Stimulated activated naive CD8-positive, alpha-beta T cell treated with anti-CD3 and anti-CD28 coated beads, Interleukin-15, Interleukin-2, amounts not matched to agents 100 U/mL and 50 U/mL, for 24 hours (primary cell): ENCODE measurements at regions not wholly inside any gene's neighbourhood (a gene's known extent, or its start where the extent isn't known, plus 50 kb on each side); places are given as distances from the start of the nearest gene placed in this dataset.
"Not testable (repeated sequence)": the region's sequence is repeated elsewhere in the genome, so short reads cannot be mapped to it uniquely, and the experiment has no call there.

Experiments
- ATAC-seq: fragments of 150-1000 bp; cut with Tn5 transposase; one replicate; pipeline ENCODE4 v1.10.0; 2021
- DNase-seq: peaks from one replicate; pipeline ENCODE4 v3.0.0; 2021

DNA sequence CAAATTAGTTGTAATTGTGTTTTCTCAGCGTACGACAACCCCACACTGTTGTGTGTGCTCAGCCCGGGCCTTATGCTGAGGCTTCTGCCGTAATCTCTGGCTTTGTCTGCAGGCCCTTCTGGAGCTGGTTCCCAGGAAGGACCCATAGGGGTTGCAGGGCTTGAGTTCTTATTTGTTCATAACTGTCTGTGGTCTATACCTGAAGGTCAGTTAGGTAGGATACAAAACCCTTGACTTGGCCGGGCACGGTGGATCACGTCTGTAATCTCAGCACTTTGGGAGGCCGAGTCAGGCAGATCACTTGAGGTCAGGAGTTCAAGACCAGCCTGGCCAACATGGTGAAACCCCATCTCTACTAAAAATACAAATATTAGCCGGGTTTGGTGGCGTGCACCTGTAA is 1010.2 kb downstream of the BRD1 start:
- DNase-seq, ATAC-seq: not testable (repeated sequence)

DNA sequence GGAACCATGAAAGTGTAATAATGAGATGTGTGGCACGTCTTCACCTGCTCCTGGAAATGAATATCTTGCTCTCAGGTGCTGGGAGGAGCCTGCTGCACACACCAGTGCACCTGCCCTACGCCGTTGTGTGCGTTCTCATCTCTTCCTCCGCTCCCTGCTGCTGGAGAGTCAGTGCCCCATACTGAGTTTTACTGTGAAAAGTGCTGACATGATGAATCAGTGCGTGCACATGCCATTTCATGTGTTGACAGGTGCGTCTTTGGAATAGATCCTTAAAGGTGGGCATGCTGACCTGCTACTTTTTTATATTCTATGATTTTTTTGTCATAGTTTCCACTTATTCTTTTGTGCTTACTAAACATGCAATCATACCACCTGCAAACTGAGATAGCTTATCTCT is 1015.8 kb downstream of the BRD1 start:
- ATAC-seq (no peak), DNase-seq (no peak)

DNA sequence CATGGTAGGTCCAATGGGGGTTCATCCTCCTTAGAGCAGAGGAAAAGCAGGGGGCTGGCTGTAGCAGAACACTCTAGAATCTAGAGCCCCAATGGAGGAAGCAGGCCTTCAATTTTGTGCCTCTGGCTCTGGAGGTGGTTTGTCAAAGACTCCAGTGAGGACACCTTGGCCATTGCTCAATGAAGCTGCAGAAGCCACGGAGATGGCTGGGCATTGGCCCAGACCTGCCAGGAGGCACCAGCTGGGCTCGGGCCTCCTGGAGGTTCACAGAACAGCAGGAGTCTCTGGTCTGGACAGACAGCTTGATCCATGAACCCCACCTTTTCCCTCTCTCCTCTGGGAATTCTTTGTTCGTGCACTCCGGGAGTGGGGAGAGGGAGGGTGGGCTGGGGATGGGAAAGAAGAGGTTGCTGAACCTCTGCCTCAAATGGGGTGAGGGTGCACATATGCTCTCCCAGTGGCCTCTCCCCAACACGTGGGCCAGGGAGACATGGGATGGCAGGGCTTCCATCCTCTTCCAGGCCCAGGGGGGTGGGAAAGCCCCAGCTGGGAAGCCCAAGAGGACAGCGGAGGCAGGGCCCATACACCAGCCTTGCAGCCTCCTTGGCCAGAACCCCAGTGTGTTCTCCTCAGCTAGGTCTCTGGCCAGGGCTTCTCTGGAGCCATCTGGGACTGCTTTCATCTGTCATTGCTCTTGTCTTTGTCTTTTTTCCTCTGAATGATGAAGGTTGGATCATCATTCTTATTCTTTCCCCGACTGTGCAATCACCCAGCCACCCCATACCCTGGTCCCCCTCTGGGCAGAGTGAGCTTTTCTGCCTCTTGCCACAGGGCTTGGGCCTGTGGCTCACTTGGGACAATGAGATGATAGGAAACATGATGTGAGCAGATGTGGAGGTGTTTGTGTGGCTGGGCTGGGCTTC is 1019.4 kb downstream of the BRD1 start:
- DNase-seq (no peak), ATAC-seq (no peak)

- DNase-seq (no peak), ATAC-seq (no peak)
Observed at GRCh38 chr22:48807155-48807554, 1020.5 kb downstream of the BRD1 start.

GRCh38 chr22:48806227-48806781 is 1021.4 kb downstream of the BRD1 start:
- ATAC-seq (no peak), DNase-seq (no peak)

- DNase-seq (no peak), ATAC-seq (no peak)
Observed at GRCh38 chr22:48805516-48805915, 1022.2 kb downstream of the BRD1 start.

DNA sequence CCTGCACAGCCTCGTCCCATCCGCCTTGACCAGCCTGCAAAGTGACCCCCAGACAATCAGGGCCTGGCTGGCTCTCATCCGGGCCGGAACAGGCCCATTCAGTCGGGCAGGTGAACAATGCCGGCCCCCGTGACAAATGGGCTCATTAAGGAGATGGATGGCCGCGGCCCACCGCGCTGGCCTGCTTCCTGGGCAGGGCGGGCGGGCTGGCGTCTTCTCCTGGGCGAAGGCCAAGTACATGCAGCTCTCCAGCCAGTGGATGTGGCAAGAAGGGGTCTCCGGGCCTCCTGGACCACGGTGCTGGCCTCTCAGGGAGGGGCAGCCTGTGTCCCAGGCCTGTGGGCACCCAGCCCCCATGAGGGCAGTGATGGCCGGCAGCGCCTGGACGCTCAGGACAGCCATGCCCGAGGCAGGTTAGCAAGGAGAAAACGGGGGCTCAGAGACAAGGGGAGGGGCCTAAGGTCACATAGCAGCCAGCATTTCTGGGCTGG is 1022.8 kb downstream of the BRD1 start:
- ATAC-seq = no peak
- DNase-seq = no peak

- no peak for ATAC-seq
Observed at GRCh38 chr22:48803948-48804810, 1023.5 kb downstream of the BRD1 start.

GRCh38 chr22:48803171-48803947 is 1024.3 kb downstream of the BRD1 start:
- ATAC-seq (no peak), DNase-seq (no peak)

More at GRCh38 chr22:48803948-48804810, 1023.5 kb downstream of the BRD1 start:
- DNase-seq = no peak

- ATAC-seq (no peak), DNase-seq (no peak)
Observed at GRCh38 chr22:48802576-48802975, 1025.1 kb downstream of the BRD1 start.

DNA sequence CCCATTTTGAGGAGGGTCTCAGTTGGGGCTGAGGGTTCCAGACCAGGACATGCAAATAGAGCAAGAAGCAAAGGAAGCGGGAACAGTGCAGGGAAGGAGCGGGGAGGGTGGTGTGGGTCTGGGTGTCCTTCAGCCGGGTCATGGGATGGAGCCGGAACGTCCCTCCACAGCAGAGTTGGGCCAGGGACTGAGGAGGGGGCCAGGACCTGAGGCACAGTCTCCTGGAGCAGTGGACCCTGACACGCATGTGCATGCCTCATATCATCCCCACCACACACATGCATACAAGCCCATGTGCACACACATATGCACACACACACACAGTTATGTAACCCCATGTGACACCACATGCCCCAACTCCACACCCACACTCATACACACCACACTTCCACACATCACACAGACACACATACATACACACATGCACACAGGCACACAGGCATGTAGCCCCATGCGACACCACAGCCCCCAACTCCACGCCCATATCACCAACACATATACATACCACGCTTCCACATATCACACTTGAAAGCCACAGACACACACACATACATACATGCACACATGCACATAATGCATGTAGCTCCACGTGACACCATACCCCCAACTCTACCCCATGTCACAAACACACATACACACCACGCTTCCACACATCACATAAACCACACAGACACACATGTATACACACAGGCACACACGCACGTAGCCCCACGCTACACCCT is 1026.6 kb downstream of the BRD1 start:
- no peak for ATAC-seq
- no peak for DNase-seq

GRCh38 chr22:48800036-48800885 is 1027.4 kb downstream of the BRD1 start:
- no peak for DNase-seq
- ATAC-seq = no peak

- ATAC-seq (no peak), DNase-seq (no peak)
Observed at GRCh38 chr22:48799227-48799970, 1028.3 kb downstream of the BRD1 start.

- no peak for DNase-seq
- ATAC-seq = no peak
Observed at GRCh38 chr22:48798281-48799226, 1029.1 kb downstream of the BRD1 start.

- ATAC-seq = no peak
- DNase-seq = no peak
Observed at GRCh38 chr22:48797731-48798130, 1029.9 kb downstream of the BRD1 start.

- DNase-seq = no peak
- ATAC-seq = no peak
Observed at GRCh38 chr22:48796310-48797015, 1031.2 kb downstream of the BRD1 start.

DNA sequence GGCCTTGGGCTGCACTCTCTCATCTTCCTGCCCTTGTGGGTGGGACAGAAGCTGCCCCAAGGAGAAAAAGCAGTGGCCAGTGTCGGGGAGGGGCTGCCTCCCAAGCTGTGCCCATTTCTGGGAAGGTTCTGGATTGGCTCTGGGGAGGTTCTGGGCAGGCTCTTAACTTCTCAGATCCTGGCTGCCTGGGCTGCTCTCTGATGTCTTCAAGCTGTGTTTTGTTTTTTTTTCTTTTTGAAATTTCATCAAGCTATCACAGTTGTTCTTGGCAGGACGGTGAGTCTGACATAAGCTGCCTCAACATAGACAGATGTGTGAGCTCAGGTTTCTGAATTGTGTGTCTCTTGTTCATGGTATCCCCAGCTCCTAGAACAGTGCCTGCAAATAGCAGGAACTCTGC is 1032.0 kb downstream of the BRD1 start:
- DNase-seq (no peak), ATAC-seq (no peak)

GRCh38 chr22:48794906-48795305 is 1032.8 kb downstream of the BRD1 start:
- DNase-seq (no peak), ATAC-seq (no peak)
